RWPE2 (cell line): ENCODE measurements at regions not wholly inside any gene's neighbourhood (a gene's known extent, or its start where the extent isn't known, plus 50 kb on each side); places are given as distances from the start of the nearest gene placed in this dataset.

Experiments
- ATAC-seq: fragments of 200-7000 bp; cut with Tn5 transposase; 3 replicates; pipeline ENCODE4 v1.9.1; 2021; ENCODE audit warnings: low read depth
- DNase-seq: peaks from one replicate; pipeline ENCODE4 v3.0.0-alpha.2; 2020; ENCODE audit warnings: low spot score
- H3K27ac ChIP-seq: fragments of 450-650 bp; 2 replicates; pipeline ENCODE4 v1.5.1; 2017; ENCODE audit warnings: mild to moderate bottlenecking; ENCODE audit not compliant: poor library complexity, severe bottlenecking
- H3K27me3 ChIP-seq: fragments of 250-450 bp; sonication (Bioruptor Pico); 2 replicates; pipeline ENCODE4 v1.5.1; 2021; ENCODE audit warnings: mild to moderate bottlenecking, moderate library complexity; ENCODE audit not compliant: insufficient read depth, poor library complexity, severe bottlenecking
- H3K36me3 ChIP-seq: fragments of 250-450 bp; sonication (Bioruptor Pico); 2 replicates; pipeline ENCODE4 v1.5.1; 2020; ENCODE audit warnings: low read depth, mild to moderate bottlenecking, moderate library complexity
- H3K4me1 ChIP-seq: fragments of 250-450 bp; sonication (Bioruptor Pico); 2 replicates; pipeline ENCODE4 v1.5.1; 2021; ENCODE audit warnings: mild to moderate bottlenecking, moderate library complexity; ENCODE audit not compliant: insufficient read depth, poor library complexity, severe bottlenecking
- H3K4me3 ChIP-seq: fragments of 250-450 bp; sonication (Bioruptor Pico); 2 replicates; pipeline ENCODE4 v1.5.1; 2021; ENCODE audit warnings: mild to moderate bottlenecking, moderate library complexity; ENCODE audit not compliant: severe bottlenecking
- H3K9me3 ChIP-seq: fragments of 250-450 bp; sonication (Bioruptor Pico); 2 replicates; pipeline ENCODE4 v1.5.1; 2021; ENCODE audit warnings: mild to moderate bottlenecking, moderate library complexity; ENCODE audit not compliant: severe bottlenecking
- CTCF ChIP-seq: fragments of 450-650 bp; IDR thresholded peaks from one replicate; pipeline ENCODE4 v1.5.1; 2017; ENCODE audit warnings: mild to moderate bottlenecking, moderate library complexity; ENCODE audit not compliant: poor library complexity, severe bottlenecking

- Histone ChIP-seq H3K27ac (no peak overlapping the region), H3K27me3 (peaks cover 3% of the 10 kb centered on the region), H3K4me3 (no peak overlapping the region), H3K9me3 (no peaks in the 10 kb centered on the region), H3K4me1 (no peaks in the 10 kb centered on the region), H3K36me3 (no peaks in the 10 kb centered on the region)
- ATAC-seq (no peak), DNase-seq (no peak)
- no peak for TF ChIP-seq CTCF
Measured at GRCh38 chr5:10157085-10157669, 92.5 kb downstream of the ATPSCKMT start.

DNA sequence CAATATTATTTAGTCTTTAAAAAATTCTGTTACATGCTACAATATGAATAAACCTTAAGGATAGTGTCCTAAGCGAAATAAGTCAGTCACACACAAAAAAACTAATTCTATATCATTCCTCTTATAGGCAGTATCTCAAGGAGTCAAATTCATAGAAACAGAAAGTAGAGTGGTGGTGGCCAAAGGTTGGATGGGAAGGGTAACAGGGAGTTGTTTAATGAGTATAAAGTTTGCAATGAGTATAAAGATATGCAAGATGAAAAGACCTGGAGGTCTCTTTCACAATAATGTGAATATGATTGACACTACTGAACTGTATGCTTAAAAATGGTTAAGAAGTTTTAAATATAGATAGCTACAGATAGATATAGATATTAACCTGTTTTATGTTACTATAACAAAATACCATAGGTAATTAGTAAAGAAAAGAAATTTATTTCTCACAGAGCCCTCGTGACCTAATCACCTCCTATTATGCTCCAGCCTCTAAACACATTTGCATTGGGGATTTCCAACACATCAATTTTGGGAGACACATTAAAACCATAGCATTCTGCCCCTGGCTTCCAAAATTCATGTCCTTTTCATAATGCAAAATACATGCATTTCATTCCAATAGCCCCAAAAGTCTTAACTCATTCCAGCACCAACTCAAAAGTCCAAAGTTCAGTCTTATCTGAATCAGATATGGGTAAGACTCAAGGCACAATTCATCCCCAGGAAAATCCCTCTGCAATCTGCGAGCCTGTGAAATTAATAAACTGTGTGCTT is 93.6 kb downstream of the ATPSCKMT start:
- H3K4me1 ChIP-seq: no peaks in the 10 kb centered on the region
- no peak for ATAC-seq
- H3K4me3 ChIP-seq: no peak overlapping the region
- no peak overlapping the region for H3K27ac ChIP-seq
- peaks cover 3% of the 10 kb centered on the region for H3K27me3 ChIP-seq
- no peaks in the 10 kb centered on the region for H3K36me3 ChIP-seq
- no peak for DNase-seq
- no peaks in the 10 kb centered on the region for H3K9me3 ChIP-seq
- no peak for TF ChIP-seq CTCF

DNA sequence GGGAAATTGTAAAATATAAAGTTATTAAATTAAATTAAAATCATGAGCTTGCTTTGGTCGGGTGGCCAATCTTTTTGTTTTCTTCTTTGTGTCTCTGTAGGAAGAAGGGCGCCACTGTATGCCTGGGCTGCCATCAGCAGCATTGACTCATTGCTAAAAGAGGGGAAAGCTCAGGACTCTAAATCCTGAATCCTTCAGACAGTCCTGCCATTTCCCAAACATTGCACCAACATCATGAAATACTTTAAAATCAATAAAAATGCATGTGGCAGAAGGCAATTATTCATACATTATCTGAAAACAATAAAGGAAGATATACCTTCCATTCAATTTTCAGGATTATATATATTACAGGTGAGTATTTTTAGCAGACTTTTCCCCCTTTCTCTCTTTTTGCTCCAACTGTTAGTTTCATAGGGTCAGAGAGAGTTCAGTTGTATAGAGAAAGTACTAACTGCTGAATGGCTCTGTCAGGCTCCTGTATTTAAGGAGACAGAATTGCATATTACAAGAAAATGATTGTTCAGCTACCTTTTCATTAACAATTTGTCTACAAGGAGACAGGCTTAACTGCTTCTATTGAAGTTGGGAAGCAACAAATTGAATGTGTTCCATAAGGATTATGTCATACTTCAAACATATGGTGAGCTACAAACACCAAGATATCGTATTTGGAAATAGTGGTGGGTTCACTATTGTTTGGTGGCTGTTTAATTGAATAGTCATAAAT is 95.7 kb downstream of the ATPSCKMT start:
- H3K36me3 ChIP-seq: no peaks in the 10 kb centered on the region
- TF ChIP-seq CTCF: no peak
- no peaks in the 10 kb centered on the region for H3K9me3 ChIP-seq
- no peak overlapping the region for H3K27ac ChIP-seq
- H3K4me3 ChIP-seq: no peak overlapping the region
- ATAC-seq (no peak), DNase-seq (no peak)
- no peaks in the 10 kb centered on the region for H3K4me1 ChIP-seq
- H3K27me3 ChIP-seq: peaks cover 3% of the 10 kb centered on the region

- H3K9me3 ChIP-seq: no peaks in the 10 kb centered on the region
- no peak for TF ChIP-seq CTCF
- H3K27ac ChIP-seq: no peak overlapping the region
- no peak overlapping the region for H3K4me3 ChIP-seq
- H3K4me1 ChIP-seq: no peaks in the 10 kb centered on the region
- no peaks in the 10 kb centered on the region for H3K36me3 ChIP-seq
- DNase-seq: no peak
- no peak for ATAC-seq
- H3K27me3 ChIP-seq: peaks cover 3% of the 10 kb centered on the region
Measured at GRCh38 chr5:10153394-10153793, 96.3 kb downstream of the ATPSCKMT start.

DNA sequence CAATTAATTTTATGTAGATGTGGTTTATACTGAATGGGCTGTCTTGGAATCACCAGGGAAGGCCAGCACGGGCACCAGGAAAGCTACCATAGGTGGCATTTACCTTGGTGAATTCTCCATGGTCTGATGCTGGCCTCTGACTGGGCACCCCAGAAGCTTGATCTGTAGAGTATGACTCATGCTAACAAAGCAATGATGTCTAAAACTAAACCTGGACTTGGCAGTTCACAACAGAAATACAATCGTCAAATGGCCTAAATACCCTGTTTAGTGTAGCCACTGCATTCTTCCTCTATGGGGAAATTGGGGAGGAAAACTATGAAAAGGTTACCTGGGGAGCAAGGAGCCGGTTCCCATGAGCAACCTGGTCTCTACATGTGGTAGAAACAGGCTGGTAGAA is 98.0 kb downstream of the ATPSCKMT start:
- Histone ChIP-seq H3K4me3 (no peak overlapping the region), H3K27ac (no peak overlapping the region), H3K36me3 (no peaks in the 10 kb centered on the region), H3K27me3 (peaks cover 3% of the 10 kb centered on the region), H3K4me1 (no peaks in the 10 kb centered on the region), H3K9me3 (no peaks in the 10 kb centered on the region)
- ATAC-seq (no peak; the same call in 2 of the 3 replicates), DNase-seq (no peak)
- no peak for TF ChIP-seq CTCF
